ENCODE measurements at regions not wholly inside any gene's neighbourhood (a gene's known extent, or its start where the extent isn't known, plus 50 kb on each side); places are given as distances from the start of the nearest gene placed in this dataset.
"Not testable (repeated sequence)": the region's sequence is repeated elsewhere in the genome, so short reads cannot be mapped to it uniquely, and the experiment has no call there.

GRCh38 chr2:87315183-87315902 lies 293.7 kb upstream of the PLGLB1 start:
- TF ChIP-seq CTCF, POLR2A (IDR thresholded peaks at IDR 0.05): not testable (repeated sequence)

All from right lobe of liver (tissue), 4 donors.